Inflammatory macrophage treated with lipopolysaccharide for 4 hours (primary cell): ENCODE measurements at regions not wholly inside any gene's neighbourhood (a gene's known extent, or its start where the extent isn't known, plus 50 kb on each side); places are given as distances from the start of the nearest gene placed in this dataset.
"Not testable (repeated sequence)": the region's sequence is repeated elsewhere in the genome, so short reads cannot be mapped to it uniquely, and the experiment has no call there.

Source experiments
- DNase-seq: peaks from one replicate; pipeline ENCODE4 v3.0.0-alpha.2; 2020

GRCh38 chr9:124126648-124127646 is 115.4 kb downstream of the LHX2 start:
- peak; percentile 56 for DNase-seq

GRCh38 chr9:124128568-124129166 is 117.1 kb downstream of the LHX2 start:
- no peak for DNase-seq

GRCh38 chr9:124130277-124131075 is 118.9 kb downstream of the LHX2 start:
- DNase-seq, result no peak

- DNase-seq, result not testable (repeated sequence)
These were observed 120.0 kb downstream of the LHX2 start for GRCh38 chr9:124131518-124131917.

- DNase-seq, result no peak
These were observed 121.1 kb downstream of the LHX2 start for GRCh38 chr9:124132671-124133147.

GRCh38 chr9:124133727-124134126 is 122.2 kb downstream of the LHX2 start:
- DNase-seq, result peak; percentile 74

- no peak for DNase-seq
These were observed 123.0 kb downstream of the LHX2 start for GRCh38 chr9:124134526-124134925.

GRCh38 chr9:124135813-124136365 is 121.9 kb upstream of the NEK6 start:
- no peak for DNase-seq

- DNase-seq, result peak; percentile 37
These were observed 120.5 kb upstream of the NEK6 start for GRCh38 chr9:124137009-124137943.

GRCh38 chr9:124137944-124138335 is 119.8 kb upstream of the NEK6 start:
- peak; percentile 22 for DNase-seq

- peak; percentile 93 for DNase-seq
These were observed 118.7 kb upstream of the NEK6 start for GRCh38 chr9:124139001-124139400.

- DNase-seq, result peak; percentile 79
These were observed 116.7 kb upstream of the NEK6 start for GRCh38 chr9:124140941-124141568.

- DNase-seq, result peak; percentile 15
These were observed 113.1 kb upstream of the NEK6 start for GRCh38 chr9:124144561-124145123.

- peak; percentile 96 for DNase-seq
These were observed 111.7 kb upstream of the NEK6 start for GRCh38 chr9:124146031-124146561.

- no peak for DNase-seq
These were observed 107.8 kb upstream of the NEK6 start for GRCh38 chr9:124149992-124150391.

GRCh38 chr9:124163760-124164255 is 93.9 kb upstream of the NEK6 start:
- no peak for DNase-seq

GRCh38 chr9:124164811-124165210 is 92.9 kb upstream of the NEK6 start:
- no peak for DNase-seq

GRCh38 chr9:124174433-124174832 is 83.3 kb upstream of the NEK6 start:
- DNase-seq, result peak; percentile 85

- DNase-seq, result not testable (repeated sequence)
These were observed 80.2 kb upstream of the NEK6 start for GRCh38 chr9:124177522-124177921.
